Gastroesophageal sphincter (tissue), 4 donors: ENCODE measurements at regions not wholly inside any gene's neighbourhood (a gene's known extent, or its start where the extent isn't known, plus 50 kb on each side); places are given as distances from the start of the nearest gene placed in this dataset.

ENCODE experiments used
- ATAC-seq: fragments of 150-250 bp; one replicate; pipeline ENCODE4 v1.9.1; 2016; ENCODE audit warnings: mild to moderate bottlenecking, moderate library complexity
- H3K27ac ChIP-seq, 4 donors: fragments of 200-600 bp; sonication (generic) in 3 of 4; 1 replicate in 3 of 4; 2 replicates in 1 of 4; pipeline ENCODE4 v1.5.1; 2016 to 2019
- H3K27me3 ChIP-seq: fragments of 200-600 bp; sonication (generic); one replicate; pipeline ENCODE4 v1.5.1; 2019
- H3K36me3 ChIP-seq, 2 donors: fragments of 200-600 bp; sonication (generic); one replicate each; pipeline ENCODE4 v1.5.1; 2019; ENCODE audit warnings: control low read depth in 1 of 2
- H3K4me1 ChIP-seq, 3 donors: fragments of 200-600 bp; sonication (generic); 1 replicate in 2 of 3; 2 replicates in 1 of 3; pipeline ENCODE4 v1.5.1; 2016 to 2019; ENCODE audit warnings: control low read depth in 2 of 3
- H3K4me3 ChIP-seq, 2 donors: fragments of 200-600 bp; sonication (generic); one replicate each; pipeline ENCODE4 v1.5.1; 2019; ENCODE audit warnings: mild to moderate bottlenecking in 1 of 2, moderate library complexity in 1 of 2
- H3K9me3 ChIP-seq, 3 donors: fragments of 200-600 bp; sonication (generic); one replicate each; pipeline ENCODE4 v1.5.1; 2017 to 2019; ENCODE audit warnings: control low read depth in 2 of 3
- EP300 ChIP-seq: sonication (generic); formaldehyde crosslinking; IDR thresholded peaks from one replicate; pipeline ENCODE4 v1.6.1; 2017; ENCODE audit warnings: antibody characterized with exemption, mild to moderate bottlenecking
- POLR2A ChIP-seq, 2 donors: fragments of 450-650 bp; IDR thresholded peaks; one replicate each; pipeline ENCODE4 v1.6.1; 2017; ENCODE audit warnings: antibody characterized with exemption in 2 of 2, mild to moderate bottlenecking in 2 of 2, moderate library complexity in 1 of 2
- POLR2AphosphoS5 ChIP-seq: sonication (generic); formaldehyde crosslinking; IDR thresholded peaks from one replicate; pipeline ENCODE4 v1.6.1; 2017; ENCODE audit warnings: antibody characterized with exemption
- WGBS, 2 donors: methylation state at CpG; one replicate each; pipeline ENCODE4 v1.1.5; 2018; ENCODE audit warnings: low coverage in 1 of 2; 5-methylcytosine and 5-hydroxymethylcytosine counted together
- TF ChIP-seq, protein P1 (sequence below), 4 experiments: fragments of 200-600 bp in 2 of 4; fragments of 450-650 bp in 2 of 4; sonication (generic) in 1 of 4; IDR thresholded peaks; one replicate each; pipeline ENCODE4 v1.5.1; 2017 to 2019; ENCODE audit warnings: antibody characterized with exemption in 4 of 4, mild to moderate bottlenecking in 2 of 4, moderate library complexity in 2 of 4

DNA sequence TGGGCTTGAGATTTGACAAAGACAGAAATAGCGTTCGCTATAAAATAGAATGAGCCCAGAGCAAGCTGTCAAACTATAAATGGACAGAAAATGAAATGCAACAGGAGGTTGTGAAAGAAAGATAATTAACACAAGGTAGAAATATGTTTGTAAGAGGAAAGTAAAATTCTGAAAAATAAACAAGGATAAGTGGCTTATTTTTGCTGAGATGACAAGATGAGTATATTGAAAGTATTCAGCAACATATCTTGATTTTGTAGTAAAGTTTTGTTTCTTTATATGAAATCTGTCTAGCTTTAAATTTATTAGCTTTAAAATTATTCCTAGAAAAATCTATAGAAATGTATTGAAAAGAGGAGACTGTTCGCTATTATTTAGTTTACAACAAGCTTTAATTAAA lies 111.9 kb upstream of the RPS23 start:
- Histone ChIP-seq H3K27ac (no peak overlapping the region), H3K4me1 (no peaks in the 10 kb centered on the region), H3K27me3 (no peaks in the 10 kb centered on the region), H3K4me3 (no peak overlapping the region), H3K36me3 (no peaks in the 10 kb centered on the region), H3K9me3 (no peaks in the 10 kb centered on the region)
- whole genome bisulfite sequencing, 2 donors, result 96 to 100% methylated on average over 3 of the region's 3 CpGs
- no peak for ATAC-seq
- TF ChIP-seq, protein P1, sequence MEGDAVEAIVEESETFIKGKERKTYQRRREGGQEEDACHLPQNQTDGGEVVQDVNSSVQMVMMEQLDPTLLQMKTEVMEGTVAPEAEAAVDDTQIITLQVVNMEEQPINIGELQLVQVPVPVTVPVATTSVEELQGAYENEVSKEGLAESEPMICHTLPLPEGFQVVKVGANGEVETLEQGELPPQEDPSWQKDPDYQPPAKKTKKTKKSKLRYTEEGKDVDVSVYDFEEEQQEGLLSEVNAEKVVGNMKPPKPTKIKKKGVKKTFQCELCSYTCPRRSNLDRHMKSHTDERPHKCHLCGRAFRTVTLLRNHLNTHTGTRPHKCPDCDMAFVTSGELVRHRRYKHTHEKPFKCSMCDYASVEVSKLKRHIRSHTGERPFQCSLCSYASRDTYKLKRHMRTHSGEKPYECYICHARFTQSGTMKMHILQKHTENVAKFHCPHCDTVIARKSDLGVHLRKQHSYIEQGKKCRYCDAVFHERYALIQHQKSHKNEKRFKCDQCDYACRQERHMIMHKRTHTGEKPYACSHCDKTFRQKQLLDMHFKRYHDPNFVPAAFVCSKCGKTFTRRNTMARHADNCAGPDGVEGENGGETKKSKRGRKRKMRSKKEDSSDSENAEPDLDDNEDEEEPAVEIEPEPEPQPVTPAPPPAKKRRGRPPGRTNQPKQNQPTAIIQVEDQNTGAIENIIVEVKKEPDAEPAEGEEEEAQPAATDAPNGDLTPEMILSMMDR (IDR thresholded peaks at IDR 0.05), result no peak
- TF ChIP-seq POLR2A (IDR thresholded peaks at IDR 0.05), result no peak
- TF ChIP-seq EP300, result no peak
- no peak for TF ChIP-seq POLR2AphosphoS5

DNA sequence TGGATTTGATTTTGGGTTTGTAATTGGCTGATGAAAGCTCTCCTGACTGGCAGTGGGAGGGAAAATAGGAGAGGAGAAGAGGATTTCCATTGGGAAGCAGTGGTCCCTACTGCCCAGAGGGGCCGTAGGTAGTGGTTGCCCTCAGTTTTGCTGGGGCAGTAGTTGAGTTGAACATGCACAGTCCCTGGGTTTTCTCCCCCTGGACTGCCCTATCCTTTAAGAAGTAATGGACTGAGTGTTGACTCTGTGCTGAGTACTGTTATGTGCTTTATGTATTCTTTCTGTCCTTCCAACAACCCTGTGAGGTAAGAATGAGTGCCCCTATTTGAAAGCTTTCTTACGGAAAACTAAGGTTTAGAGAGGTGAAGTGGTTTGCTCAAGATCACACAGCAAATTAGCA lies 111.2 kb upstream of the RPS23 start:
- no peak for ATAC-seq
- Histone ChIP-seq H3K9me3 (no peaks in the 10 kb centered on the region), H3K4me1 (no peaks in the 10 kb centered on the region), H3K27me3 (no peaks in the 10 kb centered on the region), H3K4me3 (no peak overlapping the region), H3K27ac (no peak overlapping the region), H3K36me3 (no peaks in the 10 kb centered on the region)
- TF ChIP-seq POLR2A (IDR thresholded peaks at IDR 0.05) (no peak), EP300 (no peak), POLR2AphosphoS5 (no peak)
- TF ChIP-seq, protein P1 (IDR thresholded peaks at IDR 0.05), result no peak
- 92% methylated on average over 2 of the region's 2 CpGs; no CpG with 5 or more reads in 1 of the 2 donors for WGBS, 2 donors

DNA sequence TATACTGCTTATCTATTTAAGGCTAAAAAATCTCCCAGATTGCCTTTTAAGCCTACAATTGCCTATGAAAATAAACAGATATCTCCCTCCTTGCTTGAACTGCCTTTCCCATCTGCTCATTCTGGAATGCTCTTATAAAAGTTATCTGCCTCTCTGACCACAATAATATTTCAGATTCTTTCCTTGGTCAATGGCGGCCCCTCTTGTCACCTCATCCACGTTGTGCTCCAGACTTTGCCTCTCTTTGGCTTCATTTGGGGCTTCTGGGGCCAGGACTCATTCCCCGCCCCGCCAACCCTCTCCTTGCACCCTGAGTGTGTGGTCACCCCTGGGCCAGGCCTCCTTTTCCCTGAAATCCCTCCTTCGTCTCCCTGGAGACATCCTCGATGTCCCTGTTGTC lies 110.0 kb upstream of the RPS23 start:
- no peak overlapping the region for H3K4me3 ChIP-seq
- H3K9me3 ChIP-seq, result no peaks in the 10 kb centered on the region
- no peaks in the 10 kb centered on the region for H3K36me3 ChIP-seq
- TF ChIP-seq POLR2A (IDR thresholded peaks at IDR 0.05), result no peak
- TF ChIP-seq, protein P1 (IDR thresholded peaks at IDR 0.05), result no peak
- no peak for TF ChIP-seq EP300
- no peak for TF ChIP-seq POLR2AphosphoS5
- no peaks in the 10 kb centered on the region for H3K4me1 ChIP-seq
- no peak for ATAC-seq
- H3K27ac ChIP-seq, result no peak overlapping the region
- WGBS, 2 donors, result 50 to 80% methylated on average over 3 to 6 of the region's 6 CpGs
- no peaks in the 10 kb centered on the region for H3K27me3 ChIP-seq

DNA sequence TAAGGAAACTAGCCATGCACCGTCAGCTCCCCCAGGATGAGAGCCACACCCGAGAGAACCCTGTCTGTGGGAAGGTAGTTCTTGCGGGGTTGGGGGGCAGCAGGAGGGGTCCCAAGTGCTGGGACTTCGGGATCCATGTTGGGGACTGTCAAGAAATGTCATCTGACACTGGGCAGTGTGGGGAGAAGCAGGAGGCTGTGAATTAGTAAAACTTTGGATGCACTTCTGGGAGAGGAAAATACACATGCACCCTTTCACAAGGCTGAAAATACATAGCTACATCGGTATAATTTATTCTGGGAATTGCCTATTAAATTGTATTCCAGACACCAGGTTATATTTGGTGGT lies 109.6 kb upstream of the RPS23 start:
- no peaks in the 10 kb centered on the region for H3K27me3 ChIP-seq
- 38 to 57% methylated on average over 2 to 3 of the region's 5 CpGs for WGBS, 2 donors
- no peaks in the 10 kb centered on the region for H3K4me1 ChIP-seq
- TF ChIP-seq, protein P1 (IDR thresholded peaks at IDR 0.05), result no peak
- TF ChIP-seq EP300 (no peak), POLR2A (IDR thresholded peaks at IDR 0.05) (no peak), POLR2AphosphoS5 (no peak)
- H3K4me3 ChIP-seq, result no peak overlapping the region
- H3K27ac ChIP-seq, result no peak overlapping the region
- ATAC-seq, result no peak
- no peaks in the 10 kb centered on the region for H3K36me3 ChIP-seq
- no peaks in the 10 kb centered on the region for H3K9me3 ChIP-seq

DNA sequence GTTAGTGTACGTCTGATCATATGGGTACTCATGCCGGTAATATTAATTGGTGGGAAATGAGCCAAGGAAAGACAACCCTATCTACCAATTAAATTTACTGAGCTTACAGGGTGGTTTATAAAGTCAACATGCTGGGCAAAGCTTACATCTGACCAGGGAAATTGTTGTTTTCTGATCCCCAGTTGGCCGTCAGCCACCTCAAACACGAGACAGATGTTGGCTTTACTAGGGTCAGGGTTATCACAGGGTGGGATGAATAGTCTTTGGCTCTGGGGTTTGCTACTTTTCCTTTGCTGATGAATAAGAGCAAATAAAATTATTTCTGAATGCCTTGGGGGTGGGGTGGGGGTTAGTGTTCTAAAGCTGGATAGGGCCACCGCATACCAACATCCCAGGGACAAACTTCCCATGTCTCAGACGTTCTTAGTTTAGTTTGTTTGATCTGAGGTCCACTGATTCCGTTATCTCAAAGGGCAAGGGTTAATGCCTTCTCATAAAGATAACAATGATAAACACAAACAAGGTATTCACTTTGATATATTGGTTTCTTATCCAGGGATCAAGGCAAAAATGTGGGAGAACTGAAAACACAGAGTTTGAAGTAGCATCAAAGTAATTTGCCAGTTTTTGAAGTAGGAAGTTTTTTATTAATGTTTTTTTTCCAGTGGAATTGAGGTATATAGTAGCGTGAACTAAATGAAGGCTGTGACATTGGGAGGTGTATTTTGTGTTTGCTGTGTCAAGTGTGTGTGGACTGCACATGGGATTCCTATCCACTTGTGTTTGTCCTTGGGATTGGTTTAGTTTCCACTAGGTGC lies 109.1 kb upstream of the RPS23 start:
- Histone ChIP-seq H3K4me3 (no peak overlapping the region), H3K36me3 (no peaks in the 10 kb centered on the region), H3K4me1 (no peaks in the 10 kb centered on the region), H3K27me3 (no peaks in the 10 kb centered on the region), H3K27ac (no peak overlapping the region), H3K9me3 (no peaks in the 10 kb centered on the region)
- no peak for ATAC-seq
- 75 to 79% methylated on average over 8 of the region's 8 CpGs for WGBS, 2 donors
- TF ChIP-seq POLR2AphosphoS5 (no peak), EP300 (no peak), POLR2A (IDR thresholded peaks at IDR 0.05) (no peak)
- TF ChIP-seq, protein P1 (IDR thresholded peaks at IDR 0.05), result no peak
